Gastrocnemius medialis (tissue), 4 donors: ENCODE measurements at regions not wholly inside any gene's neighbourhood (a gene's known extent, or its start where the extent isn't known, plus 50 kb on each side); places are given as distances from the start of the nearest gene placed in this dataset.

Experiments
- CTCF ChIP-seq, 5 experiments: fragments of 450-650 bp in 3 of 5; fragments of 200-600 bp in 2 of 5; sonication (generic) in 2 of 5; IDR thresholded peaks in 4 of 5; conservative IDR thresholded peaks in 1 of 5; 1 replicate in 4 of 5; 2 replicates in 1 of 5; pipeline ENCODE4 v1.5.1; 2016 to 2019; ENCODE audit warnings: antibody characterized with exemption in 5 of 5, mild to moderate bottlenecking in 3 of 5, moderate library complexity in 3 of 5
- POLR2A ChIP-seq, 2 donors: fragments of 450-650 bp; IDR thresholded peaks; one replicate each; pipeline ENCODE4 v1.6.1; 2017; ENCODE audit warnings: antibody characterized with exemption in 2 of 2, mild to moderate bottlenecking in 2 of 2, moderate library complexity in 2 of 2

- TF ChIP-seq POLR2A (IDR thresholded peaks at IDR 0.05), result no peak
- TF ChIP-seq CTCF (IDR thresholded peaks at IDR 0.05 in 4 of 5, conservative IDR thresholded peaks at IDR 0.05 in 1 of 5), result no peak
Observed at GRCh38 chr3:74413547-74414241, 200.8 kb downstream of the CNTN3 start.
